ENCODE measurements at regions not wholly inside any gene's neighbourhood (a gene's known extent, or its start where the extent isn't known, plus 50 kb on each side); places are given as distances from the start of the nearest gene placed in this dataset.

- TF ChIP-seq CTCF (IDR thresholded peaks at IDR 0.05) (no peak), POLR2A (IDR thresholded peaks at IDR 0.05) (no peak)
Measured at GRCh38 chr11:71369411-71369810, 78.8 kb downstream of the DHCR7 start.
